ENCODE measurements at regions not wholly inside any gene's neighbourhood (a gene's known extent, or its start where the extent isn't known, plus 50 kb on each side); places are given as distances from the start of the nearest gene placed in this dataset.

DNA sequence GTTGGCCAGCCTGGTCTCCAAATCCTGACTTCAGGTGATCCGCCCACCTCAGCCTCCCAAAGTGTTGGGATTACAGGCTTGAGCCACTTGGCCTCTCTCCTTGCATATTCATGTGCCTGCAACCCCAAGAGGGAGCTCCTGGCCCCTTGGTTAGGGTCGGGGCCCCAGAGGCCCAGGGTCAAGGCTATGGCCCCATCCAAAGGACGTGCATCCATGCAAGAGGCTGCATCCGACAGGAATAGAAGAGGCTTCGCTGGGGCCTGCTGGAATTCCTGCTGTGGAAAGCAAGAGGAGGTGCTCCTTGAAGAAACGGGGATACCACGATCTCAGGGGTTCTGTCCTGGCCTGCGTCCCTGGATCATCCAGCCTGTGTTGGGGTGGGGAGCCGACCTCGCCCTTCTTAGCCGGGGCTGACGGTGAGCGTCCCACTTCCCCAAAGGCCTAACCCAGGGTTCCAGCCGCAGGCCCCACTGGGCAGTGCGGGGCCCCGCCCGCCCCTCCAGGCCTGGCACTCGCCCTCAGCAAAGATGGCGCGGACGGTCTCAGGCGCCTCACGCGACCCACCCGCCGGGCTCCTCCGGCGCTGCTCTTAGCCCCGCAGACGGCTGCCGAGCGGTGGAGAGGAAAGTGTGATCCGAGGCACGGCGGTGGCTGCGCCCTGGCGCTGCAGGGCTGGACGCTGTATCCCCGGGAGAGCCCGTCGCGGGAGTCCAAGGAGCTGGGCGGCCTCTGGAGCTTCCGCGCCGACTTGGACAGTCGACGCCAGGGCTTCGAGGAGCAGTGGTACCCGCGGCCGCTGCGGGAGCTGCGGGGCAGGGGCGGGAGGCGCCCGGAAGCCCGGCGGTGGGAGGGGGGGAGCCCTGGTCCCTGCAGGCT lies 54.7 kb downstream of the ZNF727 start:
- Histone ChIP-seq H3K4me1 (ENCODE audit: control insufficient read depth in 5 of 5, insufficient read depth in 5 of 5, low read length in 5 of 5) (no peaks in the 10 kb centered on the region), H3K9me3 (ENCODE audit: control insufficient read depth in 4 of 4, insufficient read depth in 3 of 4, low read length in 3 of 4) (peaks cover 0 to 51% (median 10%) of the 10 kb centered on the region in 4 donors)

DNA sequence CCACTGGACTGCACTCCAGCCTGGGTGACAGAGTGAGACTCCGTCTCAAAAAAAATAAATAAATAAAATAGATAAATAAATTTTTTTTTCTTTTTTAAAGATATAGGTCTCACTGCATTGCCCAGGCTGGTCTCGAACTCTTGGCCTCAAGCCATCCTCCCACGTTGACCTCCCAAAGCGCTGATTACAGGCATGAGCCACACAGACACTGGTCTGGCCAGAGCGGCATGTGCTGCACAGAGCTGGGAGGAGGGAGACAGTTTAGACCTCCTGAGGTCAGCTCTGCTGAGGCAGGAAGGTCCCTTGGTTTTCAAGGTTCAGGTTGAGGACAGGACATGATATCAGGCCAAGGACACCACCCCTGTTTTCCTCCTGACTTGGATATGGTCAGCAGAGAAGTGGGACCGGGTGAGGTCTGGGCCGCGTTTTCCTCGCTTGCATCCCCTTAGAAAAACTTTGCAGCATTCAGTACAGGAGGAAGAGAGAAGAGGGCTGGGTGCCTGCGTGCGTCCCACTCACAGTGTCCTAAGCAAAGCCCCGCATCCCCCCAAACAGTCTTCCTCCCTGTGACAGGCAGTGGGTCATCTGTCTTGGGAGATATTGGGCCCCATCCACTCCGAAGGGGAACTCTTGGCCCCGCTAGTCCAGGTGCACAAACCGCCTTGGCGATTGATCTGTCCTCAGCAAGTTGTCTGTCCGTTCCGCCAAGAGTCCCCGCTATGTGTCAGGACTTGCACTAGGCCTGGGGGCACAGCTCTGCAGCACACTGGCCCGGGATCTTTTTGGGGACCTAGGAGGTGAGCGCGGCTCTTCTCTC lies 56.1 kb downstream of the ZNF727 start:
- Histone ChIP-seq H3K27me3 (ENCODE audit: control insufficient read depth in 3 of 3, insufficient read depth in 3 of 3, low read length in 2 of 3) (no peaks in the 10 kb centered on the region), H3K36me3 (ENCODE audit: control insufficient read depth in 4 of 4, insufficient read depth in 4 of 4, low read length in 4 of 4) (no peaks in the 10 kb centered on the region), H3K9ac (ENCODE audit: insufficient read depth in 1 of 2, low read length in 2 of 2) (no peak overlapping the region), H3K4me1 (ENCODE audit: control insufficient read depth in 5 of 5, insufficient read depth in 5 of 5, low read length in 5 of 5) (no peaks in the 10 kb centered on the region), H3K9me3 (ENCODE audit: control insufficient read depth in 4 of 4, insufficient read depth in 3 of 4, low read length in 3 of 4) (peaks cover 0 to 46% (median 5%) of the 10 kb centered on the region in 4 donors), H3K27ac (ENCODE audit: low read depth in 1 of 2, low read length in 1 of 2) (no peak overlapping the region), H3K4me3 (no peak overlapping the region)
- ATAC-seq (ENCODE audit: insufficient read depth, low FRiP score) = no peak
- 95% methylated on average over 22 of the region's 22 CpGs for WGBS, 2 donors
- DNase-seq = no peak
- TF ChIP-seq, protein P1, sequence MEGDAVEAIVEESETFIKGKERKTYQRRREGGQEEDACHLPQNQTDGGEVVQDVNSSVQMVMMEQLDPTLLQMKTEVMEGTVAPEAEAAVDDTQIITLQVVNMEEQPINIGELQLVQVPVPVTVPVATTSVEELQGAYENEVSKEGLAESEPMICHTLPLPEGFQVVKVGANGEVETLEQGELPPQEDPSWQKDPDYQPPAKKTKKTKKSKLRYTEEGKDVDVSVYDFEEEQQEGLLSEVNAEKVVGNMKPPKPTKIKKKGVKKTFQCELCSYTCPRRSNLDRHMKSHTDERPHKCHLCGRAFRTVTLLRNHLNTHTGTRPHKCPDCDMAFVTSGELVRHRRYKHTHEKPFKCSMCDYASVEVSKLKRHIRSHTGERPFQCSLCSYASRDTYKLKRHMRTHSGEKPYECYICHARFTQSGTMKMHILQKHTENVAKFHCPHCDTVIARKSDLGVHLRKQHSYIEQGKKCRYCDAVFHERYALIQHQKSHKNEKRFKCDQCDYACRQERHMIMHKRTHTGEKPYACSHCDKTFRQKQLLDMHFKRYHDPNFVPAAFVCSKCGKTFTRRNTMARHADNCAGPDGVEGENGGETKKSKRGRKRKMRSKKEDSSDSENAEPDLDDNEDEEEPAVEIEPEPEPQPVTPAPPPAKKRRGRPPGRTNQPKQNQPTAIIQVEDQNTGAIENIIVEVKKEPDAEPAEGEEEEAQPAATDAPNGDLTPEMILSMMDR (IDR thresholded peaks at IDR 0.05; ENCODE audit: control extremely low read depth, extremely low read depth) = no peak

More for the DNA sequence above, 54.7 kb downstream of the ZNF727 start:
- ATAC-seq (ENCODE audit: insufficient read depth, low FRiP score) (no peak), DNase-seq (no peak)
- Histone ChIP-seq H3K27ac (ENCODE audit: low read depth in 1 of 2, low read length in 1 of 2) (no peak overlapping the region), H3K9ac (ENCODE audit: insufficient read depth in 1 of 2, low read length in 2 of 2) (no peak overlapping the region), H3K36me3 (ENCODE audit: control insufficient read depth in 4 of 4, insufficient read depth in 4 of 4, low read length in 4 of 4) (no peaks in the 10 kb centered on the region), H3K4me3 (no peak overlapping the region), H3K27me3 (ENCODE audit: control insufficient read depth in 3 of 3, insufficient read depth in 3 of 3, low read length in 2 of 3) (no peaks in the 10 kb centered on the region)
- TF ChIP-seq, protein P1 (IDR thresholded peaks at IDR 0.05; ENCODE audit: control extremely low read depth, extremely low read depth) = no peak
- 30 to 42% methylated on average over 57 to 59 of the region's 59 CpGs for WGBS, 2 donors

DNA sequence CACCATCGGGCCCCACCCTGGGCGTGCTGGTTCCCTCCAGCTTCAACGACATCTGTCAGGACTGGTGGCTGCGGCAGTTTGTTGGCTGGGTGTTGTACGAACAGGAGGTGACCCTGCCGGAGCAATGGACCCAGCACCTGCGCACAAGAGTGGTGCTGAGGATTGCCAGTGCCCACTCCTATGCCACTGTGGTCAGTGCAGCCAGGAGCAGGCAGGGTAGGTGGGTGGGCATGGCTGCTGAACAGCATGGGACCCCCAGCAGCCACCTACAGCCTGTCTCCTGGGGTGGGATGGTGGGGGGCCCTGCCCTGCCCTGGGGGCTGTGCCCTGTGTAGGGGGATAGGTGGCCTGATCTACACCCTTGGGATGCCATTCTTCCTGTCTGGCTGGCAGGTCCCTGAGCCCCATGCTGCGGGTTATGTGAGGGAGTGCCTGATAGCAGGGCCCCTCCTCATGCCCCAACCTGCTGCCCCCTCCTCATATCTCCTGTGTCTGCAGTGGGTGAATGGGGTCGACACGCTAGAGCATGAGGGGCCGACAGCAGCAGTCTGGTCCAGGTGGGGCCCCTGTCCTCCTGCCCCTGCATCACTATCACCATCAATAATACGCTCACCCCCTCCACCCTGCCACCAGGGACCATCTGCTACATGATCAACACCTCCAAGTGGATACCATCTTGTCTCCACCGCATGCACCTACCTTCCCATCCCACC lies 56.9 kb downstream of the ZNF727 start:
- Histone ChIP-seq H3K36me3 (ENCODE audit: control insufficient read depth in 4 of 4, insufficient read depth in 4 of 4, low read length in 4 of 4) (no peaks in the 10 kb centered on the region), H3K27ac (ENCODE audit: low read depth in 1 of 2, low read length in 1 of 2) (no peak overlapping the region), H3K9ac (ENCODE audit: insufficient read depth in 1 of 2, low read length in 2 of 2) (no peak overlapping the region), H3K27me3 (ENCODE audit: control insufficient read depth in 3 of 3, insufficient read depth in 3 of 3, low read length in 2 of 3) (no peaks in the 10 kb centered on the region), H3K4me1 (ENCODE audit: control insufficient read depth in 5 of 5, insufficient read depth in 5 of 5, low read length in 5 of 5) (no peaks in the 10 kb centered on the region), H3K4me3 (no peak overlapping the region), H3K9me3 (ENCODE audit: control insufficient read depth in 4 of 4, insufficient read depth in 3 of 4, low read length in 3 of 4) (peaks cover 0 to 46% (median 4%) of the 10 kb centered on the region in 4 donors)
- ATAC-seq (ENCODE audit: insufficient read depth, low FRiP score) (no peak), DNase-seq (no peak)
- WGBS, 2 donors = 82 to 90% methylated on average over 13 of the region's 13 CpGs
- TF ChIP-seq, protein P1 (IDR thresholded peaks at IDR 0.05; ENCODE audit: control extremely low read depth, extremely low read depth) = no peak

Data from lung (tissue), 11 donors.